Right cardiac atrium (tissue), 5 donors: ENCODE measurements at regions not wholly inside any gene's neighbourhood (a gene's known extent, or its start where the extent isn't known, plus 50 kb on each side); places are given as distances from the start of the nearest gene placed in this dataset.

Experiments used
- ATAC-seq, 2 donors: fragments of 200-7000 bp; cut with Tn5 transposase; one replicate each; pipeline versions ENCODE4 v1.8.0 to v1.9.1; 2020; ENCODE audit warnings: moderate library complexity in 2 of 2, mild to moderate bottlenecking in 1 of 2
- DNase-seq, 3 donors: peaks; one replicate each; pipeline ENCODE4 v3.0.0-alpha.2; 2020
- H3K27ac ChIP-seq: one replicate; pipeline ENCODE4 v1.5.1; 2013; ENCODE audit warnings: mild to moderate bottlenecking, low read length, control low read depth, moderate library complexity
- H3K27me3 ChIP-seq: one replicate; pipeline ENCODE4 v1.6.1; 2013; ENCODE audit not compliant: control insufficient read depth, insufficient read depth
- H3K4me1 ChIP-seq: one replicate; pipeline ENCODE4 v1.6.1; 2013; ENCODE audit warnings: low read length; ENCODE audit not compliant: control insufficient read depth, insufficient read depth
- H3K4me3 ChIP-seq: one replicate; pipeline ENCODE4 v1.5.1; 2013; ENCODE audit warnings: low read length, control low read depth
- H3K9me3 ChIP-seq: one replicate; pipeline ENCODE4 v1.6.1; 2013; ENCODE audit warnings: low read length; ENCODE audit not compliant: control insufficient read depth
- WGBS: extraction: QIAGEN DNeasy Blood & Tissue Kit; methylation state at CpG from one replicate; pipeline ENCODE4 v1.1.7; 2013; 5-methylcytosine and 5-hydroxymethylcytosine counted together
- intact Hi-C, 4 donors: fragments of 100-400 bp; cut with DNase I; formaldehyde crosslinking; loops; one replicate each; pipeline versions ENCODE4 v1.11.0 to v1.14.0; 2022 to 2023
- donor health status: healthy with polysubstance abuse.
- donor health status: DM: no; HTN: yes; CAD: no.
- donor health status: DM: no; HTN: no; CAD: no.
- donor health status: DM: no; HTN: yes; CAD: no; lungs with severe emphysema.
- donor health status: DM: yes; HTN: yes; CAD: no.

- DNase-seq = no peak
- Histone ChIP-seq H3K27ac (no peak overlapping the region), H3K4me3 (no peak overlapping the region), H3K4me1 (no peaks in the 10 kb centered on the region), H3K9me3 (peaks cover 3% of the 10 kb centered on the region), H3K27me3 (no peaks in the 10 kb centered on the region)
- intact Hi-C loops = no loop called here
- WGBS = 72% methylated on average over 4 of the region's 4 CpGs
- no peak for ATAC-seq
These were observed 180.9 kb downstream of the KIF18A start for GRCh38 chr11:27926981-27927481.

- Histone ChIP-seq H3K27me3 (no peaks in the 10 kb centered on the region), H3K4me1 (no peaks in the 10 kb centered on the region), H3K4me3 (no peak overlapping the region), H3K27ac (no peak overlapping the region), H3K9me3 (peaks cover 3% of the 10 kb centered on the region)
- intact Hi-C loops = no loop called here
- 66% methylated on average over 2 of the region's 2 CpGs for WGBS
- DNase-seq (no peak), ATAC-seq (no peak)
These were observed 181.5 kb downstream of the KIF18A start for GRCh38 chr11:27926486-27926885.

- peaks cover 3% of the 10 kb centered on the region for H3K9me3 ChIP-seq
- H3K4me1 ChIP-seq = no peaks in the 10 kb centered on the region
- H3K27ac ChIP-seq = no peak overlapping the region
- no peaks in the 10 kb centered on the region for H3K27me3 ChIP-seq
- no peak overlapping the region for H3K4me3 ChIP-seq
- ATAC-seq (no peak), DNase-seq (no peak)
- intact Hi-C loops = no loop called here
These were observed 186.5 kb downstream of the KIF18A start for GRCh38 chr11:27921472-27921871.

GRCh38 chr11:27916541-27917100 lies 191.3 kb downstream of the KIF18A start:
- no peak for DNase-seq
- intact Hi-C loops = no loop called here
- Histone ChIP-seq H3K27ac (no peak overlapping the region), H3K4me3 (no peak overlapping the region), H3K4me1 (no peaks in the 10 kb centered on the region), H3K27me3 (no peaks in the 10 kb centered on the region), H3K9me3 (no peaks in the 10 kb centered on the region)
- no peak for ATAC-seq
- WGBS = 81% methylated on average over 6 of the region's 6 CpGs

GRCh38 chr11:27914080-27914479 lies 193.9 kb downstream of the KIF18A start:
- H3K4me3 ChIP-seq = no peak overlapping the region
- DNase-seq = no peak
- H3K9me3 ChIP-seq = no peaks in the 10 kb centered on the region
- intact Hi-C loops = no loop called here
- no peak for ATAC-seq
- no peak overlapping the region for H3K27ac ChIP-seq
- no peaks in the 10 kb centered on the region for H3K27me3 ChIP-seq
- H3K4me1 ChIP-seq = no peaks in the 10 kb centered on the region

GRCh38 chr11:27913650-27914049 lies 194.3 kb downstream of the KIF18A start:
- Histone ChIP-seq H3K27ac (no peak overlapping the region), H3K4me1 (no peaks in the 10 kb centered on the region), H3K27me3 (no peaks in the 10 kb centered on the region), H3K4me3 (no peak overlapping the region), H3K9me3 (no peaks in the 10 kb centered on the region)
- 74% methylated on average over 3 of the region's 3 CpGs for WGBS
- intact Hi-C loops = no loop called here
- DNase-seq = no peak
- no peak for ATAC-seq

GRCh38 chr11:27912916-27913315 lies 195.0 kb downstream of the KIF18A start:
- DNase-seq = no peak
- 74% methylated on average over 2 of the region's 2 CpGs for WGBS
- Histone ChIP-seq H3K4me3 (no peak overlapping the region), H3K27ac (no peak overlapping the region), H3K4me1 (no peaks in the 10 kb centered on the region), H3K27me3 (no peaks in the 10 kb centered on the region), H3K9me3 (no peaks in the 10 kb centered on the region)
- intact Hi-C loops = no loop called here
- ATAC-seq = no peak

GRCh38 chr11:27910186-27910931 lies 197.6 kb downstream of the KIF18A start:
- 75% methylated on average over 5 of the region's 5 CpGs for WGBS
- intact Hi-C loops = no loop called here
- no peak for ATAC-seq

GRCh38 chr11:27909386-27909785 lies 198.6 kb downstream of the KIF18A start:
- no peak overlapping the region for H3K27ac ChIP-seq
- ATAC-seq (no peak), DNase-seq (no peak)
- no peaks in the 10 kb centered on the region for H3K27me3 ChIP-seq
- 80% methylated on average over 2 of the region's 2 CpGs for WGBS
- no peak overlapping the region for H3K4me3 ChIP-seq
- no peaks in the 10 kb centered on the region for H3K4me1 ChIP-seq
- peaks cover 2% of the 10 kb centered on the region for H3K9me3 ChIP-seq
- intact Hi-C loops = no loop called here

More at GRCh38 chr11:27910186-27910931, 197.6 kb downstream of the KIF18A start:
- no peak for DNase-seq
- no peak overlapping the region for H3K4me3 ChIP-seq
- H3K4me1 ChIP-seq = no peaks in the 10 kb centered on the region
- H3K9me3 ChIP-seq = peaks cover 2% of the 10 kb centered on the region
- H3K27me3 ChIP-seq = no peaks in the 10 kb centered on the region
- H3K27ac ChIP-seq = no peak overlapping the region

GRCh38 chr11:27908621-27909020 lies 199.3 kb downstream of the KIF18A start:
- Histone ChIP-seq H3K4me1 (no peaks in the 10 kb centered on the region), H3K4me3 (no peak overlapping the region), H3K27me3 (no peaks in the 10 kb centered on the region), H3K27ac (no peak overlapping the region), H3K9me3 (peaks cover 2% of the 10 kb centered on the region)
- intact Hi-C loops = no loop called here
- WGBS = 66% methylated on average over 3 of the region's 3 CpGs
- ATAC-seq (no peak), DNase-seq (no peak)

GRCh38 chr11:27907530-27907929 lies 200.4 kb downstream of the KIF18A start:
- H3K27ac ChIP-seq = no peak overlapping the region
- intact Hi-C loops = no loop called here

More at GRCh38 chr11:27907530-27907929, 200.4 kb downstream of the KIF18A start:
- WGBS = 76% methylated on average over 2 of the region's 2 CpGs
- ATAC-seq (no peak), DNase-seq (no peak)
- no peaks in the 10 kb centered on the region for H3K4me1 ChIP-seq
- peaks cover 2% of the 10 kb centered on the region for H3K9me3 ChIP-seq
- H3K4me3 ChIP-seq = no peak overlapping the region
- no peaks in the 10 kb centered on the region for H3K27me3 ChIP-seq
